ENCODE measurements at regions not wholly inside any gene's neighbourhood (a gene's known extent, or its start where the extent isn't known, plus 50 kb on each side); places are given as distances from the start of the nearest gene placed in this dataset.
"Not testable (repeated sequence)": the region's sequence is repeated elsewhere in the genome, so short reads cannot be mapped to it uniquely, and the experiment has no call there.

- no peak for DNase-seq
These were observed 536.9 kb upstream of the CCDC54 start for GRCh38 chr3:106840319-106840718.

- DNase-seq: no peak
These were observed 535.1 kb upstream of the CCDC54 start for GRCh38 chr3:106842151-106842550.

- no peak for DNase-seq
These were observed 532.6 kb upstream of the CCDC54 start for GRCh38 chr3:106844638-106845037.

- no peak for DNase-seq
These were observed 529.1 kb upstream of the CCDC54 start for GRCh38 chr3:106848099-106848498.

- DNase-seq: no peak
These were observed 526.8 kb upstream of the CCDC54 start for GRCh38 chr3:106850437-106850836.

- DNase-seq: not testable (repeated sequence)
These were observed 518.9 kb upstream of the CCDC54 start for GRCh38 chr3:106858321-106858720.

GRCh38 chr3:106860182-106860581, 517.1 kb upstream of the CCDC54 start:
- DNase-seq: no peak

- DNase-seq: no peak
These were observed 515.2 kb upstream of the CCDC54 start for GRCh38 chr3:106862067-106862466.

- DNase-seq: no peak
These were observed 499.6 kb upstream of the CCDC54 start for GRCh38 chr3:106877627-106878026.

- DNase-seq: no peak
These were observed 497.0 kb upstream of the CCDC54 start for GRCh38 chr3:106880206-106880605.

- no peak for DNase-seq
These were observed 496.1 kb upstream of the CCDC54 start for GRCh38 chr3:106881186-106881585.

- no peak for DNase-seq
These were observed 494.9 kb upstream of the CCDC54 start for GRCh38 chr3:106882297-106882696.

GRCh38 chr3:106906074-106906473, 471.2 kb upstream of the CCDC54 start:
- DNase-seq: no peak

GRCh38 chr3:106908181-106908938, 468.9 kb upstream of the CCDC54 start:
- no peak for DNase-seq

- no peak for DNase-seq
These were observed 464.0 kb upstream of the CCDC54 start for GRCh38 chr3:106913111-106913698.

GRCh38 chr3:106913966-106914365, 463.3 kb upstream of the CCDC54 start:
- DNase-seq: no peak

GRCh38 chr3:106920609-106921008, 456.6 kb upstream of the CCDC54 start:
- no peak for DNase-seq

- no peak for DNase-seq
These were observed 448.2 kb upstream of the CCDC54 start for GRCh38 chr3:106929081-106929480.

GRCh38 chr3:106930086-106930485, 447.2 kb upstream of the CCDC54 start:
- no peak for DNase-seq

GRCh38 chr3:106931904-106932303, 445.3 kb upstream of the CCDC54 start:
- DNase-seq: no peak

- DNase-seq: no peak
These were observed 440.9 kb upstream of the CCDC54 start for GRCh38 chr3:106936337-106936736.

- no peak for DNase-seq
These were observed 435.2 kb upstream of the CCDC54 start for GRCh38 chr3:106942051-106942450.

- no peak for DNase-seq
These were observed 434.2 kb upstream of the CCDC54 start for GRCh38 chr3:106943071-106943470.

GRCh38 chr3:106945435-106945834, 431.8 kb upstream of the CCDC54 start:
- no peak for DNase-seq

- no peak for DNase-seq
These were observed 430.4 kb upstream of the CCDC54 start for GRCh38 chr3:106946866-106947265.

Measured in NCI-H446 treated with DMSO at 0.1 percent for 48 hours (cell line).